ENCODE measurements at regions not wholly inside any gene's neighbourhood (a gene's known extent, or its start where the extent isn't known, plus 50 kb on each side); places are given as distances from the start of the nearest gene placed in this dataset.

DNA sequence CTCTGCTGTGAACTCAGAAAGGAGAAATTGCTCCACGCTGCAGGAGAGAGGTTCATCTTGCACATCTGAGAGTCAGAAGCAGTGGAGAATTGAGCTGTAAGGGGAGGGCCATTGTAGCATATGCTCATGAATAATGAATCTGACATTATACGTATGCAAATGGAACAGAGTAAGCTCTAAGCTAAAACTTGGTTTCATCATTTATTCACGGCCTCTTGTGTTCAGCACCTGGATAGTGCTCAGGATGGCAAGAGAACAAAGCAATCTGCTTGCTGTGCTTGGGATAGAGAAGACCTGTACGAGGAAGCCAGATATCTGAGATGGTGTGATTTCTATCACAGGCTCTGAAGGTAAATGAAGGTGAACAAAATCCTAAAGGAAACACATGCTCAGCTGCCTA, 87.9 kb upstream of the GCFC2 start:
- TF ChIP-seq, protein P1, sequence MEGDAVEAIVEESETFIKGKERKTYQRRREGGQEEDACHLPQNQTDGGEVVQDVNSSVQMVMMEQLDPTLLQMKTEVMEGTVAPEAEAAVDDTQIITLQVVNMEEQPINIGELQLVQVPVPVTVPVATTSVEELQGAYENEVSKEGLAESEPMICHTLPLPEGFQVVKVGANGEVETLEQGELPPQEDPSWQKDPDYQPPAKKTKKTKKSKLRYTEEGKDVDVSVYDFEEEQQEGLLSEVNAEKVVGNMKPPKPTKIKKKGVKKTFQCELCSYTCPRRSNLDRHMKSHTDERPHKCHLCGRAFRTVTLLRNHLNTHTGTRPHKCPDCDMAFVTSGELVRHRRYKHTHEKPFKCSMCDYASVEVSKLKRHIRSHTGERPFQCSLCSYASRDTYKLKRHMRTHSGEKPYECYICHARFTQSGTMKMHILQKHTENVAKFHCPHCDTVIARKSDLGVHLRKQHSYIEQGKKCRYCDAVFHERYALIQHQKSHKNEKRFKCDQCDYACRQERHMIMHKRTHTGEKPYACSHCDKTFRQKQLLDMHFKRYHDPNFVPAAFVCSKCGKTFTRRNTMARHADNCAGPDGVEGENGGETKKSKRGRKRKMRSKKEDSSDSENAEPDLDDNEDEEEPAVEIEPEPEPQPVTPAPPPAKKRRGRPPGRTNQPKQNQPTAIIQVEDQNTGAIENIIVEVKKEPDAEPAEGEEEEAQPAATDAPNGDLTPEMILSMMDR (IDR thresholded peaks at IDR 0.05; ENCODE audit: insufficient read depth, low read length, poor library complexity, severe bottlenecking) = no peak
- TF ChIP-seq EZH2phosphoT487 (conservative IDR thresholded peaks at IDR 0.05; ENCODE audit: low read length) = no peak
